ENCODE measurements at regions not wholly inside any gene's neighbourhood (a gene's known extent, or its start where the extent isn't known, plus 50 kb on each side); places are given as distances from the start of the nearest gene placed in this dataset.

GRCh38 chr2:225821351-225821750 lies 421.8 kb downstream of the NYAP2 start:
- no peak overlapping the region for H2AFZ ChIP-seq (ENCODE audit: low read length)

More at GRCh38 chr2:225821351-225821750, 421.8 kb downstream of the NYAP2 start:
- H3K14ac ChIP-seq (ENCODE audit: insufficient read depth, low read length) = no peak overlapping the region
- H2BK15ac ChIP-seq (ENCODE audit: low read depth, low read length) = no peak overlapping the region
- no peak overlapping the region for H4K91ac ChIP-seq (ENCODE audit: insufficient read length, low read depth, low read length)
- no peak overlapping the region for H3K4me2 ChIP-seq (ENCODE audit: insufficient read depth, insufficient read length, low read length)
- Mint-ChIP-seq H3K27me3 (ENCODE audit: low read depth) (no peaks in the 10 kb centered on the region), H3K9me3 (peaks cover 3% of the 10 kb centered on the region in 2 experiments; a peak in 4 of 5 replicates), H3K27ac (no peak overlapping the region), H3K4me1 (peaks cover 14 to 20% of the 10 kb centered on the region in 2 experiments), H3K4me3 (no peak overlapping the region), H3K36me3 (ENCODE audit: insufficient read depth in 1 of 3, low read depth in 3 of 3) (no peaks in the 10 kb centered on the region; a peak in 1 of 7 replicates)
- H3K79me2 ChIP-seq (ENCODE audit: insufficient read depth, low read length) = no peaks in the 10 kb centered on the region
- no peak for DNase-seq
- no peaks in the 10 kb centered on the region for H3K23me2 ChIP-seq (ENCODE audit: insufficient read length, low read depth, low read length, poor library complexity, severe bottlenecking)
- TF ChIP-seq, protein P1, sequence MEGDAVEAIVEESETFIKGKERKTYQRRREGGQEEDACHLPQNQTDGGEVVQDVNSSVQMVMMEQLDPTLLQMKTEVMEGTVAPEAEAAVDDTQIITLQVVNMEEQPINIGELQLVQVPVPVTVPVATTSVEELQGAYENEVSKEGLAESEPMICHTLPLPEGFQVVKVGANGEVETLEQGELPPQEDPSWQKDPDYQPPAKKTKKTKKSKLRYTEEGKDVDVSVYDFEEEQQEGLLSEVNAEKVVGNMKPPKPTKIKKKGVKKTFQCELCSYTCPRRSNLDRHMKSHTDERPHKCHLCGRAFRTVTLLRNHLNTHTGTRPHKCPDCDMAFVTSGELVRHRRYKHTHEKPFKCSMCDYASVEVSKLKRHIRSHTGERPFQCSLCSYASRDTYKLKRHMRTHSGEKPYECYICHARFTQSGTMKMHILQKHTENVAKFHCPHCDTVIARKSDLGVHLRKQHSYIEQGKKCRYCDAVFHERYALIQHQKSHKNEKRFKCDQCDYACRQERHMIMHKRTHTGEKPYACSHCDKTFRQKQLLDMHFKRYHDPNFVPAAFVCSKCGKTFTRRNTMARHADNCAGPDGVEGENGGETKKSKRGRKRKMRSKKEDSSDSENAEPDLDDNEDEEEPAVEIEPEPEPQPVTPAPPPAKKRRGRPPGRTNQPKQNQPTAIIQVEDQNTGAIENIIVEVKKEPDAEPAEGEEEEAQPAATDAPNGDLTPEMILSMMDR (conservative IDR thresholded peaks at IDR 0.05) = no peak
- H3K9me3 ChIP-seq (ENCODE audit: control insufficient read depth, low read depth, low read length) = no peaks in the 10 kb centered on the region
- H4K5ac ChIP-seq (ENCODE audit: insufficient read length, low read depth, low read length) = no peak overlapping the region
- no peaks in the 10 kb centered on the region for H3K4me1 ChIP-seq (ENCODE audit: insufficient read depth, low read length)
- no peak overlapping the region for H3K18ac ChIP-seq (ENCODE audit: insufficient read length, low read depth, low read length)
- no peak overlapping the region for H3K56ac ChIP-seq (ENCODE audit: insufficient read length, low read depth, low read length)
- H3T11ph ChIP-seq (ENCODE audit: low read length) = no peak overlapping the region
- H3K9ac ChIP-seq (ENCODE audit: extremely low read depth, insufficient read length, low read length) = no peak overlapping the region
- no peak overlapping the region for H3K27ac ChIP-seq (ENCODE audit: insufficient read length, low read depth, low read length)
- H2BK120ac ChIP-seq (ENCODE audit: low read depth, low read length, poor library complexity, severe bottlenecking) = no peak overlapping the region
- H2BK5ac ChIP-seq (ENCODE audit: insufficient read length, low read length) = no peak overlapping the region
- no peak overlapping the region for H4K8ac ChIP-seq (replicated peaks; ENCODE audit: insufficient read length, low read depth, low read length)
- H4K20me1 ChIP-seq (ENCODE audit: control insufficient read depth, insufficient read depth, insufficient read length) = no peaks in the 10 kb centered on the region
- H2AK5ac ChIP-seq (ENCODE audit: insufficient read length, low read length) = no peak overlapping the region
- WGBS (ENCODE audit: extremely low coverage, insufficient read length, low lambda C conversion rate) = no CpG with 5 or more reads among the region's 2 CpGs
- no peak overlapping the region for H3K4ac ChIP-seq (ENCODE audit: low read depth, low read length)
- no peak overlapping the region for H3K23ac ChIP-seq (ENCODE audit: insufficient read length, low read depth, low read length)
- no peak overlapping the region for H2BK12ac ChIP-seq (ENCODE audit: insufficient read length, low read depth, low read length)
- no peak overlapping the region for H2BK20ac ChIP-seq (ENCODE audit: low read depth, low read length, poor library complexity, severe bottlenecking)
- H3K27me3 ChIP-seq (ENCODE audit: insufficient read depth, low read length) = no peaks in the 10 kb centered on the region
- H3K79me1 ChIP-seq (ENCODE audit: insufficient read depth, low read depth, low read length, poor library complexity, severe bottlenecking) = no peaks in the 10 kb centered on the region

Measured in H9 (cell line).